ENCODE measurements at regions not wholly inside any gene's neighbourhood (a gene's known extent, or its start where the extent isn't known, plus 50 kb on each side); places are given as distances from the start of the nearest gene placed in this dataset.
"Not testable (repeated sequence)": the region's sequence is repeated elsewhere in the genome, so short reads cannot be mapped to it uniquely, and the experiment has no call there.

DNA sequence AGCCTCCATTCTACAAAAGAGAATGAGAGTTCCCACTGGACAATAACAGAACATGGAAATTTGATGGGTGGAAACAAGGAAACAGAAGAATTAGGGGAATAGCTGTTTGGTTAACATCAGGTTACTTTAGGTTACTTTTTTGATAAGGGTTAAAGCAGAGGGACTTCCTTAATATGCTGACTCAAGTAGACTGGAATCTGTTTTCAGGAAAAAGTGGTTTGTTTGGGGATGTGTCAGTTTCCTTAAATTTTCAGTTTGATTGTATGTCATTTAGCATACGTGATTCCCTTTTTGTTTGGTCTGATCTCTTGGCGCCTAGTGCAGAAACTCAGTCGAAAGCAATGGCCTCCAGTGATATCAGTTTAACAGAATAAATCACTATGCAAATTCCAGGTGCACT is 411.8 kb upstream of the GRM7 start:
- H3K27ac Mint-ChIP-seq (ENCODE audit: unreplicated experiment) = no peak overlapping the region
- H3K4me1 Mint-ChIP-seq = peaks cover 8% of the 10 kb centered on the region
- H3K4me3 Mint-ChIP-seq = no peak overlapping the region

GRCh38 chr3:6452974-6453373 is 407.9 kb upstream of the GRM7 start:
- Mint-ChIP-seq H3K36me3 (ENCODE audit: low read depth) (no peaks in the 10 kb centered on the region), H3K4me3 (no peak overlapping the region), H3K27me3 (ENCODE audit: low read depth) (no peaks in the 10 kb centered on the region), H3K4me1 (no peaks in the 10 kb centered on the region), H3K9me3 (no peaks in the 10 kb centered on the region), H3K27ac (ENCODE audit: unreplicated experiment) (no peak overlapping the region)
- no peak for DNase-seq (ENCODE audit: low read depth, low spot score)
- TF ChIP-seq, protein P1, sequence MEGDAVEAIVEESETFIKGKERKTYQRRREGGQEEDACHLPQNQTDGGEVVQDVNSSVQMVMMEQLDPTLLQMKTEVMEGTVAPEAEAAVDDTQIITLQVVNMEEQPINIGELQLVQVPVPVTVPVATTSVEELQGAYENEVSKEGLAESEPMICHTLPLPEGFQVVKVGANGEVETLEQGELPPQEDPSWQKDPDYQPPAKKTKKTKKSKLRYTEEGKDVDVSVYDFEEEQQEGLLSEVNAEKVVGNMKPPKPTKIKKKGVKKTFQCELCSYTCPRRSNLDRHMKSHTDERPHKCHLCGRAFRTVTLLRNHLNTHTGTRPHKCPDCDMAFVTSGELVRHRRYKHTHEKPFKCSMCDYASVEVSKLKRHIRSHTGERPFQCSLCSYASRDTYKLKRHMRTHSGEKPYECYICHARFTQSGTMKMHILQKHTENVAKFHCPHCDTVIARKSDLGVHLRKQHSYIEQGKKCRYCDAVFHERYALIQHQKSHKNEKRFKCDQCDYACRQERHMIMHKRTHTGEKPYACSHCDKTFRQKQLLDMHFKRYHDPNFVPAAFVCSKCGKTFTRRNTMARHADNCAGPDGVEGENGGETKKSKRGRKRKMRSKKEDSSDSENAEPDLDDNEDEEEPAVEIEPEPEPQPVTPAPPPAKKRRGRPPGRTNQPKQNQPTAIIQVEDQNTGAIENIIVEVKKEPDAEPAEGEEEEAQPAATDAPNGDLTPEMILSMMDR (conservative IDR thresholded peaks at IDR 0.05) = no peak

More for the DNA sequence above, 411.8 kb upstream of the GRM7 start:
- Mint-ChIP-seq H3K9me3 (no peaks in the 10 kb centered on the region), H3K27me3 (ENCODE audit: low read depth) (no peaks in the 10 kb centered on the region), H3K36me3 (ENCODE audit: low read depth) (no peaks in the 10 kb centered on the region)
- TF ChIP-seq, protein P1 (conservative IDR thresholded peaks at IDR 0.05) = no peak
- no peak for DNase-seq (ENCODE audit: low read depth, low spot score)

GRCh38 chr3:6455031-6455430 is 405.9 kb upstream of the GRM7 start:
- H3K4me1 Mint-ChIP-seq = no peaks in the 10 kb centered on the region
- H3K27ac Mint-ChIP-seq (ENCODE audit: unreplicated experiment) = no peak overlapping the region
- H3K27me3 Mint-ChIP-seq (ENCODE audit: low read depth) = no peaks in the 10 kb centered on the region
- no peak overlapping the region for H3K4me3 Mint-ChIP-seq
- no peaks in the 10 kb centered on the region for H3K9me3 Mint-ChIP-seq
- DNase-seq (ENCODE audit: low read depth, low spot score) = no peak
- TF ChIP-seq, protein P1 (conservative IDR thresholded peaks at IDR 0.05) = no peak
- no peaks in the 10 kb centered on the region for H3K36me3 Mint-ChIP-seq (ENCODE audit: low read depth)

- no peaks in the 10 kb centered on the region for H3K36me3 Mint-ChIP-seq (ENCODE audit: low read depth)
- H3K27ac Mint-ChIP-seq (ENCODE audit: unreplicated experiment) = no peak overlapping the region
- H3K9me3 Mint-ChIP-seq = peaks cover 5% of the 10 kb centered on the region
- peaks cover 5% of the 10 kb centered on the region for H3K27me3 Mint-ChIP-seq (ENCODE audit: low read depth)
- no peak for DNase-seq (ENCODE audit: low read depth, low spot score)
- TF ChIP-seq, protein P1 (conservative IDR thresholded peaks at IDR 0.05) = no peak
- H3K4me1 Mint-ChIP-seq = no peaks in the 10 kb centered on the region
- no peak overlapping the region for H3K4me3 Mint-ChIP-seq
Observed at GRCh38 chr3:6467186-6467585, 393.7 kb upstream of the GRM7 start.

DNA sequence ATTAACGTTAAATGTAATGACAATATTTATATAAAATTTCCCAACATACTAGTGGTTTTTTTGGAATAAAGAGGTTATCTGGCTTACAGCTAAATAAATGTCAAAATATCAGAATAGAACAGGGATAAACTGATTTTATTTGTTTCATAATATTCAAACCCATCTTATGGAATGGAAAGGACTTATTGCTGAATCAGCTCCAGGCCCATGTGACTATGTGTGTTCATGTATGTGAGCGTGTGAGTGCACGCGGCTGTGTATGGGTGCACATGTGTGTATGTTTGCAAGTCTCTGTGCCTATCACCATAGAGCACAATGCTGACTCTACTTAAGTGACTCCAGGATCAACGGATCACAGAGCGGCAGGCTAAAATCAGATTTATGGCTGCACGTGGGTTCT is 392.3 kb upstream of the GRM7 start:
- no peak overlapping the region for H3K4me3 Mint-ChIP-seq
- no peaks in the 10 kb centered on the region for H3K36me3 Mint-ChIP-seq (ENCODE audit: low read depth)
- no peaks in the 10 kb centered on the region for H3K9me3 Mint-ChIP-seq
- no peak overlapping the region for H3K27ac Mint-ChIP-seq (ENCODE audit: unreplicated experiment)
- DNase-seq (ENCODE audit: low read depth, low spot score) = no peak
- TF ChIP-seq, protein P1 (conservative IDR thresholded peaks at IDR 0.05) = no peak
- H3K4me1 Mint-ChIP-seq = no peaks in the 10 kb centered on the region
- H3K27me3 Mint-ChIP-seq (ENCODE audit: low read depth) = peaks cover 5% of the 10 kb centered on the region

DNA sequence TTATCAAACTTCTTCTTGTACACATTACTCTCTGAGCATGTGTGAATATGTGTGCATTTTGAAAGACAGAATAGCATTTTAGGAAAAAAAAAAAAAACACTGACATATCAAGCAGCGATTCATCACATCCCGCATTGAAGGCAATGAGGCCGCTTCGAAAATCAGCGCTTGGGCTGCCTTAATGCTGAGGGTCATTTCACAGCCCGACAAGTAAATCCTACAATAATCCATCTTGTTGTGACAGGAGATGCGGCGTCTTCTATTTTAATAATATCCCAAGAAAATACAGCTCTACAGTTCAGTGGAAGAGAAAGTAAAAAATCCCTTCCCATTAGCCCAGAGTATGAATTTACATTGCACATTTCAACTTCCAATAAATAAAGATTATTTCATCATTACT is 389.2 kb upstream of the GRM7 start:
- H3K4me1 Mint-ChIP-seq = no peaks in the 10 kb centered on the region
- H3K4me3 Mint-ChIP-seq = no peak overlapping the region
- TF ChIP-seq, protein P1 (conservative IDR thresholded peaks at IDR 0.05) = no peak
- no peaks in the 10 kb centered on the region for H3K36me3 Mint-ChIP-seq (ENCODE audit: low read depth)
- DNase-seq (ENCODE audit: low read depth, low spot score) = no peak
- H3K9me3 Mint-ChIP-seq = no peaks in the 10 kb centered on the region
- H3K27ac Mint-ChIP-seq (ENCODE audit: unreplicated experiment) = no peak overlapping the region
- H3K27me3 Mint-ChIP-seq (ENCODE audit: low read depth) = peaks cover 3% of the 10 kb centered on the region

DNA sequence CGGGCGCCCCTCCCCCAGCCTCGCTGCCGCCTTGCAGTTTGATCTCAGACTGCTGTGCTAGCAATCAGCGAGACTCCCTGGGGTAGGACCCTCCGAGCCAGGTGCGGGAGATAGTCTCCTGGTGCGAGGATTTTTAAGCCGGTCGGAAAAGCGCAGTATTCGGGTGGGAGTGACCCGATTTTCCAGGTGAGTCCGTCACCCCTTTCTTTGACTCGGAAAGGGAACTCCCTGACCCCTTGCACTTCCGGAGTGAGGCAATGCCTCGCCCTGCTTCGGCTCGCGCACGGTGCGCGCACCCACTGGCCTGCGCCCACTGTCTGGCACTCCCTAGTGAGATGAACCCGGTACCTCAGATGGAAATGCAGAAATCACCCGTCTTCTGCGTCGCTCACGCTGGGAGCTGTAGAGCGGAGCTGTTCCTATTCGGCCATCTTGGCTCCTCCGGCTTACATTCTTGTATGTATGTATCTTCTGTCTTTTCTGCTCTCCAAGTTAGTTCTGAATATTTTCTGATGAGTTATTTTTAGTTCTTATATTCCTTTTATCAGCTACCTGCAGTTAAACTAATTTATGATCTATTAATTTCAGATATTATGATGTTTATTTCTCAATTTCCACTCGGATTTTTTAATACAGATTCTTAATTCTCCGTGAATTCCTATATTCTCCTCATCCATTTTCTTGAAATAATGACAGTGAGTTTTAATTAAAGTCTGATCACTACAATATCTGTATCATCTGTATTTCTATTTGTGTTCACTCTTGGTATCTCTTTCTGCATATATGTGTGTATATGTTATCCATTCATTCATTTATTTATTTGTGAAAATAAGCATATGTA is 370.2 kb upstream of the GRM7 start:
- Mint-ChIP-seq H3K27ac (ENCODE audit: unreplicated experiment) (peak overlapping the region; percentile 95), H3K4me1 (peaks cover 16% of the 10 kb centered on the region), H3K4me3 (peak overlapping the region; percentile 90), H3K36me3 (ENCODE audit: low read depth) (peaks cover 21% of the 10 kb centered on the region)
- not testable (repeated sequence) for H3K27me3 Mint-ChIP-seq (ENCODE audit: low read depth); H3K9me3 Mint-ChIP-seq
- DNase-seq (ENCODE audit: low read depth, low spot score) = peak; percentile 3

Measured in neural crest cell (in vitro differentiated cells).